ENCODE measurements at regions not wholly inside any gene's neighbourhood (a gene's known extent, or its start where the extent isn't known, plus 50 kb on each side); places are given as distances from the start of the nearest gene placed in this dataset.

- Histone ChIP-seq H3K27me3 (ENCODE audit: control insufficient read depth in 1 of 2, insufficient read depth in 2 of 2, low read length in 2 of 2) (no peaks in the 10 kb centered on the region), H3K9me3 (ENCODE audit: control insufficient read depth in 1 of 2, insufficient read depth in 1 of 2, low read length in 2 of 2) (peaks cover 0 to 18% of the 10 kb centered on the region in 2 experiments), H3K4me3 (ENCODE audit: low read length) (no peak overlapping the region), H3K36me3 (ENCODE audit: insufficient read depth, low read length) (no peaks in the 10 kb centered on the region), H3K4me1 (ENCODE audit: insufficient read depth, low read length) (no peaks in the 10 kb centered on the region), H3K27ac (ENCODE audit: low read depth in 1 of 2, low read length in 2 of 2) (no peak overlapping the region)
- no peaks in the 10 kb centered on the region for H3K27me3 Mint-ChIP-seq
- DNase-seq (no peak), ATAC-seq (ENCODE audit: poor library complexity) (no peak)
- H3K4me1 Mint-ChIP-seq (ENCODE audit: low read depth) = no peaks in the 10 kb centered on the region
- CTCF ChIA-PET = no interaction called here
- peaks cover 15% of the 10 kb centered on the region for H3K9me3 Mint-ChIP-seq
- no peaks in the 10 kb centered on the region for H3K36me3 Mint-ChIP-seq (ENCODE audit: low read depth)
- intact Hi-C loops (cut with DNase I, micrococcal nuclease) = no loop called here
- no peak for TF ChIP-seq CTCF (IDR thresholded peaks at IDR 0.05)
- no peak overlapping the region for H3K27ac Mint-ChIP-seq
- no peak overlapping the region for H3K4me3 Mint-ChIP-seq
- POLR2A ChIA-PET = no interaction called here
These were observed 504.3 kb upstream of the ZFP42 start for GRCh38 chr4:187491286-187491685.

GRCh38 chr4:187491959-187492358, 503.6 kb upstream of the ZFP42 start:
- intact Hi-C loops (cut with DNase I, micrococcal nuclease) = no loop called here
- Histone ChIP-seq H3K36me3 (ENCODE audit: insufficient read depth, low read length) (no peaks in the 10 kb centered on the region), H3K27me3 (ENCODE audit: control insufficient read depth in 1 of 2, insufficient read depth in 2 of 2, low read length in 2 of 2) (no peaks in the 10 kb centered on the region), H3K27ac (ENCODE audit: low read depth in 1 of 2, low read length in 2 of 2) (no peak overlapping the region), H3K9me3 (ENCODE audit: control insufficient read depth in 1 of 2, insufficient read depth in 1 of 2, low read length in 2 of 2) (peaks cover 2 to 18% of the 10 kb centered on the region in 2 experiments), H3K4me1 (ENCODE audit: insufficient read depth, low read length) (no peaks in the 10 kb centered on the region), H3K4me3 (ENCODE audit: low read length) (no peak overlapping the region)
- Mint-ChIP-seq H3K4me1 (ENCODE audit: low read depth) (no peaks in the 10 kb centered on the region), H3K27me3 (no peaks in the 10 kb centered on the region), H3K27ac (no peak overlapping the region), H3K4me3 (no peak overlapping the region), H3K36me3 (ENCODE audit: low read depth) (no peaks in the 10 kb centered on the region), H3K9me3 (peaks cover 15% of the 10 kb centered on the region)
- ChIA-PET CTCF (no interaction called here), POLR2A (no interaction called here)
- ATAC-seq (ENCODE audit: poor library complexity) (no peak), DNase-seq (no peak)
- TF ChIP-seq CTCF (IDR thresholded peaks at IDR 0.05) = no peak

DNA sequence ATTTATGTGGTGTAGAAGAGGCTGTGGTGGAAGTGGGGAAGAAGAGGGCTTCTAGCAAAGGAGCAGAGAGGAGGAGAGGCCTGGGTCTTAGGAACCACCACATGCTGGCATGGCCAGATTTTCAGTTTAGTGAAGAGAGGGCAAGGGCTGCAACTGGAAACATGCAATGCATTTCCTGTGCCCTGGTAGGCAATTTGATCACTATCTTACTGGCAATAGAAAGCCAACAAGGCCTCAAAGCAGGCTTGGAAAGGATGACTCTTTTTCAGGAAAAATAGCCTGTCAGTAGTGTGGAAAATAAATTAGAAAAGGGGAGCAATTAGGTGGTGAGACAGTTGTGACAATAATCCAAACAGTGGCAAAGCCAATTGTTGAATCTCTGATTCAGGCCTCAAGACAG, 501.9 kb upstream of the ZFP42 start:
- Mint-ChIP-seq H3K9me3 (peaks cover 11% of the 10 kb centered on the region), H3K4me1 (ENCODE audit: low read depth) (no peaks in the 10 kb centered on the region), H3K27ac (no peak overlapping the region), H3K4me3 (no peak overlapping the region), H3K36me3 (ENCODE audit: low read depth) (no peaks in the 10 kb centered on the region), H3K27me3 (no peaks in the 10 kb centered on the region)
- intact Hi-C loops (cut with DNase I, micrococcal nuclease) = no loop called here
- Histone ChIP-seq H3K4me1 (ENCODE audit: insufficient read depth, low read length) (no peaks in the 10 kb centered on the region), H3K9me3 (ENCODE audit: control insufficient read depth in 1 of 2, insufficient read depth in 1 of 2, low read length in 2 of 2) (peaks cover 4 to 19% of the 10 kb centered on the region in 2 experiments), H3K36me3 (ENCODE audit: insufficient read depth, low read length) (no peaks in the 10 kb centered on the region), H3K27me3 (ENCODE audit: control insufficient read depth in 1 of 2, insufficient read depth in 2 of 2, low read length in 2 of 2) (no peaks in the 10 kb centered on the region), H3K4me3 (ENCODE audit: low read length) (no peak overlapping the region), H3K27ac (ENCODE audit: low read depth in 1 of 2, low read length in 2 of 2) (no peak overlapping the region)
- ATAC-seq (ENCODE audit: poor library complexity) (no peak), DNase-seq (no peak)
- POLR2A ChIA-PET = no interaction called here
- CTCF ChIA-PET = no interaction called here
- TF ChIP-seq CTCF (IDR thresholded peaks at IDR 0.05) = no peak
